ENCODE measurements at regions not wholly inside any gene's neighbourhood (a gene's known extent, or its start where the extent isn't known, plus 50 kb on each side); places are given as distances from the start of the nearest gene placed in this dataset.
"Not testable (repeated sequence)": the region's sequence is repeated elsewhere in the genome, so short reads cannot be mapped to it uniquely, and the experiment has no call there.

GRCh38 chr16:5222761-5223160 is 125.2 kb upstream of the EEF2KMT start:
- no peaks in the 10 kb centered on the region for H3K9me3 ChIP-seq (ENCODE audit: low read length)
- no peak overlapping the region for H3K4me2 ChIP-seq (ENCODE audit: low read length)
- H3K4me3 ChIP-seq (ENCODE audit: low read length): no peak overlapping the region
- DNase-seq: no peak
- intact Hi-C loops (cut with micrococcal nuclease): no loop called here
- no peaks in the 10 kb centered on the region for H3K79me2 ChIP-seq (ENCODE audit: low read length)
- CTCF ChIA-PET: no interaction called here
- BruUV-seq (replicated peaks): no TSS peak
- no peaks in the 10 kb centered on the region for H3K36me3 ChIP-seq (ENCODE audit: low read depth, low read length)
- no peaks in the 10 kb centered on the region for H4K20me1 ChIP-seq (ENCODE audit: low read length)
- TF ChIP-seq CTCF (conservative IDR thresholded peaks at IDR 0.05; ENCODE audit: low read depth, low read length) (no peak), EZH2phosphoT487 (IDR thresholded peaks at IDR 0.05; ENCODE audit: borderline replicate concordance, low read length) (no peak), EZH2 (IDR thresholded peaks at IDR 0.05; ENCODE audit: low read length, unreplicated experiment) (no peak)
- no peaks in the 10 kb centered on the region for H3K4me1 ChIP-seq (ENCODE audit: insufficient read depth, low read length)
- ATAC-seq: no peak
- H2AFZ ChIP-seq (ENCODE audit: low read length): no peak overlapping the region
- POLR2A ChIA-PET (ENCODE audit: unreplicated experiment): no interaction called here
- H3F3A ChIP-seq (ENCODE audit: low read length, unreplicated experiment): no peaks in the 10 kb centered on the region
- H3K27me3 ChIP-seq (ENCODE audit: low read length): no peaks in the 10 kb centered on the region
- H3K9ac ChIP-seq (ENCODE audit: low read length): no peak overlapping the region
- no peaks in the 10 kb centered on the region for H3K9me2 ChIP-seq (replicated peaks; ENCODE audit: low read length)
- no peak overlapping the region for H3K27ac ChIP-seq (ENCODE audit: low read length)

GRCh38 chr16:5221831-5222230 is 124.2 kb upstream of the EEF2KMT start:
- H4K20me1 ChIP-seq (ENCODE audit: low read length); H3K4me2 ChIP-seq (ENCODE audit: low read length); DNase-seq; H3K79me2 ChIP-seq (ENCODE audit: low read length); BruUV-seq (replicated peaks); H3K4me3 ChIP-seq (ENCODE audit: low read length); H3K36me3 ChIP-seq (ENCODE audit: low read depth, low read length); H3K27ac ChIP-seq (ENCODE audit: low read length); H3F3A ChIP-seq (ENCODE audit: low read length, unreplicated experiment); H3K4me1 ChIP-seq (ENCODE audit: insufficient read depth, low read length); H3K9ac ChIP-seq (ENCODE audit: low read length); H2AFZ ChIP-seq (ENCODE audit: low read length); intact Hi-C loops (cut with micrococcal nuclease); H3K9me2 ChIP-seq (replicated peaks; ENCODE audit: low read length); POLR2A ChIA-PET (ENCODE audit: unreplicated experiment); ATAC-seq; H3K9me3 ChIP-seq (ENCODE audit: low read length); H3K27me3 ChIP-seq (ENCODE audit: low read length): not testable (repeated sequence)
- CTCF ChIA-PET: interaction anchor here (0.6 kb wide), 1 partner anchor 49 kb away, joined by 3 read pairs; no protein-coding TSS in a partner anchor

- Histone ChIP-seq H3K4me3 (ENCODE audit: low read length) (no peak overlapping the region), H3K9ac (ENCODE audit: low read length) (no peak overlapping the region), H3K27ac (ENCODE audit: low read length) (no peak overlapping the region), H3K9me2 (replicated peaks; ENCODE audit: low read length) (no peaks in the 10 kb centered on the region), H3K27me3 (ENCODE audit: low read length) (no peaks in the 10 kb centered on the region), H2AFZ (ENCODE audit: low read length) (no peak overlapping the region), H4K20me1 (ENCODE audit: low read length) (no peaks in the 10 kb centered on the region), H3F3A (ENCODE audit: low read length, unreplicated experiment) (no peaks in the 10 kb centered on the region), H3K79me2 (ENCODE audit: low read length) (no peaks in the 10 kb centered on the region), H3K4me1 (ENCODE audit: insufficient read depth, low read length) (no peaks in the 10 kb centered on the region), H3K4me2 (ENCODE audit: low read length) (no peak overlapping the region), H3K36me3 (ENCODE audit: low read depth, low read length) (no peaks in the 10 kb centered on the region), H3K9me3 (ENCODE audit: low read length) (no peaks in the 10 kb centered on the region)
- no TSS peak for BruUV-seq (replicated peaks)
- ATAC-seq: no peak
- DNase-seq: no peak
- ChIA-PET POLR2A (ENCODE audit: unreplicated experiment) (no interaction called here), CTCF (no interaction called here)
- intact Hi-C loops (cut with micrococcal nuclease): no loop called here
- TF ChIP-seq EZH2 (IDR thresholded peaks at IDR 0.05; ENCODE audit: low read length, unreplicated experiment): no peak
- TF ChIP-seq EZH2phosphoT487 (IDR thresholded peaks at IDR 0.05; ENCODE audit: borderline replicate concordance, low read length): no peak
- TF ChIP-seq CTCF (conservative IDR thresholded peaks at IDR 0.05; ENCODE audit: low read depth, low read length): no peak
These were observed 123.1 kb upstream of the EEF2KMT start for GRCh38 chr16:5220705-5221104.
